IPS-18c (cell line): ENCODE measurements at regions not wholly inside any gene's neighbourhood (a gene's known extent, or its start where the extent isn't known, plus 50 kb on each side); places are given as distances from the start of the nearest gene placed in this dataset.

Source experiments
- H3K4me3 ChIP-seq: 2 replicates; pipeline ENCODE4 v1.7.0; 2013; ENCODE audit warnings: low read depth, mild to moderate bottlenecking, low read length, moderate library complexity; ENCODE audit not compliant: insufficient read depth
- H3K9me3 ChIP-seq: one replicate; pipeline ENCODE4 v1.6.1; 2013; ENCODE audit warnings: mild to moderate bottlenecking, low read length, moderate library complexity; ENCODE audit not compliant: control insufficient read depth, insufficient read depth

DNA sequence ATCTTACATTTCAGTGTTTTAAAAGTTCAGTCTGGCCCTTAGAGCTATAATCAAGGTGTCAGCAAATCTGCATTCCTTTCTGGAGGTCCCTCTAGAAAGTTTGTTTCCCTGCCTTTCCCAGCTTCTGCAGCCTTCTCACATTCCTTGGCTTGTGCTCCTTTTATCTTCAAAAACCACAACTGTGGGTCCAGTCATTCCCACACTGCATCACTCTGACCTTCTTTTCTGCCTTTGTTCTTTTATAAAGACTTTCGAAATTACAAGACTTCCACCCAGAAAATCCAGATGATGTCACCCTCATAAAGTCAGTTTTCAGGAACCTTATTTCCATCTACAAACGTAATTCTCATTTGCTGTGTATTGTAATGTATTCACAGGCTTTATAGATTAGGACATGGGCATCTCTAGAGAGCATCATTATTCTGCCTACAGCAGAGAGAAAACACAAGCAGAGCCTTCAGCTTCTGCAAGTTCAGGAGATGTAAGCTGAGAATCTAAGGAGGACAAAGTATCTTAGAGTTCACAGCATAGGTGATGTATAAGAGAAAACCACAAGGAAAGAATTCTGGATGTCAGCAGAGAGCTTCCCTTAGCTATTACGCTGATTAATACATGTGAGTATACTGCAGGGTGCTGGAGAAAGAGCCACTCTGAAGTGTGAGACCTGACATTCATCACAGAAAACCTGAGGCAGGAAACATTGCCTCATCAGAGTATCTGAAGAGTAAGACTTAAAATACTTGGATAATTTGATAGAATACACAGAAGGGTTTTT, 1100.2 kb downstream of the CBLN2 start:
- H3K9me3 ChIP-seq, result no peaks in the 10 kb centered on the region
- no peak overlapping the region for H3K4me3 ChIP-seq

GRCh38 chr18:71442731-71443141, 1101.4 kb downstream of the CBLN2 start:
- no peaks in the 10 kb centered on the region for H3K9me3 ChIP-seq
- no peak overlapping the region for H3K4me3 ChIP-seq

- no peaks in the 10 kb centered on the region for H3K9me3 ChIP-seq
Observed at GRCh38 chr18:71441156-71441555, 1103.0 kb downstream of the CBLN2 start.

GRCh38 chr18:71437511-71437910, 1106.6 kb downstream of the CBLN2 start:
- Histone ChIP-seq H3K4me3 (no peak overlapping the region), H3K9me3 (no peaks in the 10 kb centered on the region)

More at GRCh38 chr18:71441156-71441555, 1103.0 kb downstream of the CBLN2 start:
- H3K4me3 ChIP-seq, result no peak overlapping the region

GRCh38 chr18:71433373-71433772, 1110.8 kb downstream of the CBLN2 start:
- Histone ChIP-seq H3K4me3 (no peak overlapping the region), H3K9me3 (no peaks in the 10 kb centered on the region)

- H3K9me3 ChIP-seq, result no peaks in the 10 kb centered on the region
- H3K4me3 ChIP-seq, result no peak overlapping the region
Observed at GRCh38 chr18:71431689-71432088, 1112.5 kb downstream of the CBLN2 start.

- no peaks in the 10 kb centered on the region for H3K9me3 ChIP-seq
- H3K4me3 ChIP-seq, result no peak overlapping the region
Observed at GRCh38 chr18:71431171-71431570, 1113.0 kb downstream of the CBLN2 start.

DNA sequence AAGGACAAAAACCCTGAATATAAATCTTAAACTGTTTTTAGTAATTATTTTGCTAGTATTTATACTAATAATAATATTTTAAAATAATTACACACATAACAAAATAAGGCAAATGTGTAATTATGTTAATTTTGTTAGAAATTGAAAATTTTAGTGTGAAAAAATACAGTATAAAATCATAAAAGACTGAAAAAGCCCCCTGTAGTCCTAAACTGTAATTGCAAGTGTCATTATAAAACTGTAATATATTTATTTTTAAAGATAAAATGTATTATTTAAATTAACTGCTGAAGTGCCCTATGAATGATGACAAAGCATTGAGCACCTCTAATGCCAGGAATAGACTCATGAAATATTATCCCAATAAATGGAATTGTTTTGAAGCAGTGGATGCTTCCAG, 1117.7 kb downstream of the CBLN2 start:
- Histone ChIP-seq H3K4me3 (no peak overlapping the region), H3K9me3 (no peaks in the 10 kb centered on the region)

DNA sequence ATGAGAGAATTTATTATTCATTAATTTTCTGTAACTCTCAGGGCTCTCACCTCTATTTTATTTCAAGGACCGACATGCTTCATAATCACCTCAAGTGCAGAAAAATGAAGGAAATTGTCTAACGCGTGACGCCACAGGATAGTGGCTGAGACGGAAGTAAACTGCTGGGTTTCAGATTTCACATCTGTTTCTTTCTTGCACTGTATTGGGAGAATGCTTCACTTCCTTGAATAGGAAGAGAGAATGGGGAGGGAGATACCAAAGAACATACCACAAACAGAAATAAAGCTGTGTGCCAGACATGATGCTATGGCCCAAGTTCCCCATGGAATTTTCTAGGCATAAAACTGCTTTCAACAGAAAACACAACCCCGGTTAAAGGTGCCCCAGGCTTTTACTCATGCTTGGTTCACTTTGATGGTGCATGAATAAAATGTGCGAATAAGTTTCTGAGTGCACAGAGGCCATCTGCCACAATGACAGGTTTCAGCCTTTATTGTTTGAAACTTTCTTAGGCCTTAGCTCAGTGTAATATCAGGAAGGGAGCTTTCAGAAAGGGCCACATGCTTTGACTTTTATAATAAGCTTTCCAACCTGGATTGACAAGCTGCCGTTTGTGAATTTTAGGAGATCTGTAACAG, 1116.4 kb downstream of the SOCS6 start:
- H3K9me3 ChIP-seq, result no peaks in the 10 kb centered on the region

DNA sequence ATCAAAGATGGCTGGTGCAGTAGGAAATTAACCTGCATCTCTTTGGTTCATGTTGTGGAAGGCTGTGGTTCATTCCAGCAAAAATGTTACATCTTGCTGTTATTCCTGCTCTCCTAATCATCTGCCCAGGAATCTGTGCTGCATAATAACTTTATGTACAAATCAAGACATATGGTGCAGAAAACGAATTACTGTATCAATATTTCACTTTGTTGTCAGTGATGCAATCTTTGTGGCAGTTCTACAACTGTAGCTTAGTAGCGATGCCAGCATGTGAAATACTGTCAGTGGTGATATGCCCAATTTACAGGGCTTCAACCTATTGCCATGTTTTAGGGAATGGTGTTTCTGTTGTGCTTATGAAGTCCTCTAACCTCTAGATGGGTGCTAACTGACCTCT, 1114.7 kb downstream of the SOCS6 start:
- Histone ChIP-seq H3K9me3 (no peaks in the 10 kb centered on the region), H3K4me3 (no peak overlapping the region)

More for the DNA sequence above, 1116.4 kb downstream of the SOCS6 start:
- H3K4me3 ChIP-seq, result no peak overlapping the region

GRCh38 chr18:71398531-71398930, 1109.7 kb downstream of the SOCS6 start:
- H3K4me3 ChIP-seq, result no peak overlapping the region
- no peaks in the 10 kb centered on the region for H3K9me3 ChIP-seq

- Histone ChIP-seq H3K9me3 (no peaks in the 10 kb centered on the region), H3K4me3 (no peak overlapping the region)
Observed at GRCh38 chr18:71388148-71388547, 1099.3 kb downstream of the SOCS6 start.

DNA sequence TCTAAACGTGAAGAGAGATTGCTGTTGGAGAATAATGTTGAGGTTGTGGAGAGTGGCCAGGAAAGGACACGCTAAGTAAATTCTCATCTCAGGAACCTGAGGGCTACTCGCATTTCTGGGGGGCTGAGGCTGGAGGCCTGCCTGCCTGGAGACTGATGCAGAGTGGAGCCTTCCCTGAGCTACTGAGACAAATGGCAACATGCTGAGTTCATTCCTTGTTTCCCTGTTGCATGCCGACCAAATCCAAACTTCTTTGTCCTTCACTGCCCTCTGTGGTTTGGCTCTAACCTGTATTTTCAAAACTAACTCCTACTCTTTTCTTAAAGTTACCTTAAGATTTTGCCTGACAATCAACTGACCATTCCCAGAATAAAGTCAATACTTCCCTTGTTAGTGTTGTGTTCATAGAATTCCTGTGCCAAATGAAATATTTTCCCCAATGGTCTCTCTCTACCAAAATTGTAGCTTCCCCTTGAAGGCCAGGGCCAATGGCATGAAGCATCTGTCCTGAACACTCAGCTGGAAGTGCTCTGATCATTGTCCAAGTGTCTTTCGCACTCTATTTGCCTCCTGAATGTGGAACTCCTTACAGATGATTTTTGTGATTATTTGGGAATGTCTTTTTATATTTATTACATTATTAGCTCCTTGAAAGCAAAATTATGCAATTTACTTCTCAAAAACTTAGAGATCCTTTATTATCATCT, 1085.6 kb downstream of the SOCS6 start:
- no peaks in the 10 kb centered on the region for H3K9me3 ChIP-seq
- H3K4me3 ChIP-seq, result no peak overlapping the region

DNA sequence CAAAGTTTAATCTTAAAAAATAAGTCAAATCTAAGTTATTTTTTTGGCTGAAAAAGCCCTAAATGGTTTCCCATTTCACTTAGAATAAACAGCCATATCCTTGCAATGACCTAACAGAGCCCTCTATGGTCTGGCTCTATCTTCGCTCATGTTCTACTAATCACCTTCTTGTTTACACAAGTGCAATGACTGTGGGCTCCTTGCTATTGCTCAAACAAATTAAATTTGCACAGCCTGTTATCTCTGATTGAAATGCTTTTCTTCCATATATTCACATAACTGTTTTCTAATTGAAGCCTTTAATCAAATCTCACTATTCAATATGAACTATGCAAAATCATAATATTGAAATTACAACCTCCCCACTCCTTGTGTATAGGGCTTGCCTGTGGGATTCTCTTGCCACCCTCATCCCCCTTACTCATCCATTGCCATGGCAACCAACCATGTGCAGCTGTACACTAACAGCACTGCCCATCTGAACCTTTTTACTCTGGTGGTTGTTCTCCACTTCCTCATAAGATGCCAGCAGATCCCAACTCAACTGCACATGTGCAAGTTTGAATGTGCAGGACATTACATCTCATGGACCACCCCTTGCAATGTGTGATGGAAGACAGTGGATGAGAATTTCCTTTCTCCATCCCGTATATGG, 1083.2 kb downstream of the SOCS6 start:
- Histone ChIP-seq H3K4me3 (no peak overlapping the region), H3K9me3 (no peaks in the 10 kb centered on the region)

- Histone ChIP-seq H3K4me3 (no peak overlapping the region), H3K9me3 (no peaks in the 10 kb centered on the region)
Observed at GRCh38 chr18:71370671-71371445, 1082.0 kb downstream of the SOCS6 start.

GRCh38 chr18:71370095-71370494, 1081.2 kb downstream of the SOCS6 start:
- H3K9me3 ChIP-seq, result no peaks in the 10 kb centered on the region
- no peak overlapping the region for H3K4me3 ChIP-seq

DNA sequence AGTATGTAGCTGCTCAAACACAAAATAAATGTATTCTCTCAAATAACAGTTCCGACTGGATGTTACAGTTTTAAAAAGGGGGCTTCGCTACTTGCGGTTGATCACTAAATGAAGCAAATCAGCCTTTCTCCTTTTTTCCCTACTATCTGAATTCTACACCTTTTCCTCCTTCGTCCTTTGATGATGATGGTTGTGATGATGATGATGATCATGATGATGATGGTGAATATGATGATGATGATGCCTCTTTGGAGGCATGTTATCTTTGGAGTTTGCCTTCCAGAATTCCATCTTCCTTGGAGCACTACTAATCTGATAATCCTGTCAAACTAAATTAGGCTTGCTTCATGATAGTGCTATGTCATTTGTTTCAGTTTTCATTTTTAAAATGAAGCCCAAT, 1073.3 kb downstream of the SOCS6 start:
- no peak overlapping the region for H3K4me3 ChIP-seq
- no peaks in the 10 kb centered on the region for H3K9me3 ChIP-seq
